ENCODE measurements at regions not wholly inside any gene's neighbourhood (a gene's known extent, or its start where the extent isn't known, plus 50 kb on each side); places are given as distances from the start of the nearest gene placed in this dataset.

DNA sequence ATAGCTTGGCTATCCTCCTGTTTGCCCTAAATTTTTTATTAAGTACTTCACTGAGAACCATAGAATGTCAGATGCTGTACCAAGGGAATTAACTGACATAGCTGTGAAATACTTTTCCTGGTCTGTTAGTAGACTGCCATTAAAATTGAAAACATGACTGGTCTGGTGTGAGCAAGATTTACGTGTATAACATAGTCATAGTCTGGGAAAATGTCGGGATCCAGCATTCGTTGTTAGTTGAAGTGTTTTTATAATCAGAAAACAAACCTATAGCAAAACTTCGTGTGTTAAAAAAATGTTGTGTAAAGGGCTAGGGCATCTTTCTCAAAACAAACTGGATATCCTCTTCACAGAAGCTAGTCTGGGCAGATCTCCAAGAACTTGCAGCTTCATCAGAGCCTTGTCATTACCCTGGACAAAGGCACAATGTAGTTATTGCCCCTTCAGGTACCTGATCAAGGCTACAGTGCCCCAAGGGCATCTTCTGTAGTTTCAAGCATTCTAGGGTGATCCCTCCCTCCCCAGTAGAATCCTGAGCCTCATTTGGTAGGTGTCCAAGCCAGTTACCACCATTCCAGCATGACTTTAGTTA lies 454.2 kb upstream of the SGCD start:
- FAIRE-seq: no peak
- DNase-seq (ENCODE audit: low spot score in 2 of 2): no peak

DNA sequence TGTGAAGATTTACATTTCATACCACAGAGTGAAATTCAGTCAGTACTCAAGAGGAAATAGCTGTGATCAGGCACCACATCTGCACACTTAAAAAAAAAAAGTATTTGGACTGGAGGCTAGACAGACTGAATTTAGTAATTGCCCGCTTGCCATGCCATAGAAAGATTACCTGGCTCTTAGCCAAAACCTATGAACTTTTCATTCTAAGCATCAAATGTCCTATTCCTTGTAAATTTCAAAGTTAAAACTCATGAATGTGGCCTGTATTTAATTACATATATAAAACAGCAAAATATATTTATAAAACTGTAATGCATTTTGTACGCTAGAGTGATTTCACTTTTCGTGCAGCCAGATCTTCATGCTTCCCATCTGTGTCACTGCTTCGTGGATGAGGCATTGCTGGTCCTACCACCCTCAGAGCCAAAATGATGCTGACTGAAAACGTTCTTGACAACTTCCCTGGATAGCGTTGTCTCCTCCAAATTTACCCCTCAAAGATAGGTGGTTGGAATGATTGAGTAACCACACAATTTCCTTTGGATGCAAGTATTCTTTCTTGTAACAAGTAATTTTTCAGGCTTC lies 447.9 kb upstream of the SGCD start:
- FAIRE-seq: no peak
- no peak for DNase-seq (ENCODE audit: low spot score in 2 of 2)

DNA sequence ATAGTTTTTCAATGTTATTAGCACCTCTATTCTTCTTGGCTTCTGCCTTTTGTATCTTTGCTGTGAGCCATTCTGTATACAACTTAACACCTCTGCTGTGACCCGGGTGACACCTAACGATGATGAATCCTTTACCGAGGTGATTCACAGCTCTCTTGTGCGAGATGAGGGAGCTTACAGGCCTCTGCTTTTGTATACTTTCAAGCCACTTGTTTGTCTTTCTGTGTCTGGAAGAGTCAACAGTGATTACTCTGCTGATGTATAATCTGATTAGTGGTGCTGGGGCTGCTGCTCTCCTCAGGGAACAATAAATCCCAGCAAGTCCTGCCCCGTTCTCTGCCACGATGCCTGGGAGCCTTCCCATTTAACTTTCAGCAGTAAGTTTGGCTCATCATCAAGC lies 442.9 kb upstream of the SGCD start:
- FAIRE-seq (no peak), DNase-seq (ENCODE audit: low spot score in 2 of 2) (no peak)

DNA sequence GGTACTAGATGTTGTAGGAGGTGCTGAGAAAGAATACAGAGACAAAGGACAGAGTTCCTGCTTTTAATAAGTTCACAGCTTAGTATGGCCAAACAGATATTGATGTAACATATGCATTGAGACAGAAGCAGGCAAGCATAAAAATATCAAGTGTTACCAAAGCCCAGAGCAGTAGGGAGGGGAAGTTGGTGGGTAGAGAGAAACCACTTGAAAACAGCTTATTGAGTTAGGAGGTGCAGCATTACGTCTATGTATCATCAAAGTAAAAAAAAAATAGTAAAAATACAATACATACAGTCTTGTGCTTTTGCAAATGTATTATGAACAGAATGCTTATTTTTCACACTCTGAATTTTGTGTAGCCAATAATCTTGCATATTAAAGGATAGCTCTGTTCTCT lies 441.8 kb upstream of the SGCD start:
- no peak for FAIRE-seq

DNA sequence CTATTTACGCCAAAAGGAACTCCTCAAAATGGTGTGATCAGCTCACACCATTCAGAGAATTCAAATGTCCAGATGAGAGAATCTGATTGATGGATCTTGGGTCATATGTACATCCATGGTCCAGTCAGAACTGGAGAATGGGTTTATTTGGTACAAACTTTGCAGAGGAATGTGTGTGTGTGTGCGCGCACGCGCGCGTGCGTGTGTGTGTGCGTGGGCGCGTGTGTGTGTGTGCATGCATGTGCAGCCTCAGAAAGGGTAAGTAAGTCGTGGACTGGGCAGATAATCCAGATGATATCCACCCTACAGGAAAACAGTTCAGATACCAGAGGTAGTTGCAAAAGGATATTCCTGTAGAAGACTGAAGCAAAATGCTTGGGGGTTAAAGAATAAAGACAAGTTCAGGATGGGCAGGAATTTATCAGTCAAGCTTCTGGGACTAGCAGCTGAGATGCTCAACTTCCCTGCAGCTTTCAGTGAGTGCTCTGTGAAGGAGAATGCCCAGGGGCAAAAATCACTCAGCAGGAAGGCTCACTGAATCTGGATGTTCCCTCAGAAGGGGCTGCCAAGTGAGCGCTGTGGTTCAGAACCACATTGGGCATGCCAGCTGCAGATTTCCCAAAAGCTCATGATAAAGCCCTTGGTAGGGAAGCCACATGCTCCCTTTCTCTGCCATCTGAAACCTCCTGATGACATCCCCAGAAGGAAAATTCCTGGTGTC lies 440.5 kb upstream of the SGCD start:
- DNase-seq (ENCODE audit: low spot score in 2 of 2) (no peak), FAIRE-seq (no peak)

More for the DNA sequence above, 441.8 kb upstream of the SGCD start:
- DNase-seq (ENCODE audit: low spot score in 2 of 2): no peak

DNA sequence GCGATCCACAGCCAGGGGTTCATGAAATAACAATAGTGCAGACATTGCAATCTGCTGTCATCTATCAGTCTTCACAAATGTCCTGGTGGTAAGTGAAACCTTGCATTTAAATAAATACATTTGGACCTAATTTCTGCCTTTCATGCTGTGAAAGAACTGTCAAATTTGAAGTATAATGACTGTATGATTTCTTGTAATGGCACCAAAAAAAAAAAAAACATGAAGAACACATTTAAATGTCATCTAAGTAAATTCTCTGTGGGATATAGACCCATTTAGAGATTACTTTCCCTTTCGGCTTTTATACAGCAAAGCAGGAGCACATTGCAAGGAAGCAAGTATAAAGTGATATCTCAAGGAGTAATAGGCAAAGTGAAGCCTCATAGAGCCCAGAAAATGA lies 431.5 kb upstream of the SGCD start:
- FAIRE-seq: no peak
- DNase-seq (ENCODE audit: low spot score in 2 of 2): no peak

DNA sequence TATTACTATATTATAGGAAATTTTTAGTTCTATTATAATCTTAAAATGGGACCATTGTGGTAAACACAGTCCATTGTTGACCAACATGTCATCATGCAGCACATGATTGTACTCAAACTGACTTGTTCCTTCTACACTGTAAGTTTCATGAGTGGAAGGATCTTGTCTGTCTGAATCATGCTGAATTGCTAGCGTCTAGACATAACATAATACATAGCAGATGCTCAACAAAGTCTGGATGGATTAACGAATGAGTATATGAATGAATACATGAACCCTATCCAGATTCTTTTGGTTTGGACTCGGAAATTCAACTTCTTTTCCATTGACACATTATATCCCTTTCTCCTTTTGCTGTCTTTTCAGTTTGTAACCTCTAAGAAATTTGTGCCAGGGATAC lies 429.2 kb upstream of the SGCD start:
- FAIRE-seq (no peak), DNase-seq (ENCODE audit: low spot score in 2 of 2) (no peak)

DNA sequence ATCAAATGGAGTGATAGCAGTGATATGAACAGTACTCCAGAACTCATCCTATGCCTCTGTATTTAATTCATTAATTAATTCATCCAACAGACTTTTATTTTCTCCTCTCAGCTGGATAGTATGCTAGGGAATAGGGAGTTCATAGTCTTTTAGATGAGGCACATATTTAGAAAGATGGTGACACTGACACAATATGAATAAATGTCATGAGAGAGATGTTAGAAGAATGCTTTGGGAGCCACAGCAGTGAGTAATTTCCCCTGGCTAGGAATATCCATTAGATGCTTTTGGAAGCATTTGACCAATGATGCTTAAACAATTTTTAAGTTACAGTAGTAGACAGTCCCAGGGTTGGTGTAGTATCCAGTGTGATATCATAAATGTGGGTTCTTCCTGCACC lies 428.7 kb upstream of the SGCD start:
- FAIRE-seq (no peak), DNase-seq (ENCODE audit: low spot score in 2 of 2) (no peak)

DNA sequence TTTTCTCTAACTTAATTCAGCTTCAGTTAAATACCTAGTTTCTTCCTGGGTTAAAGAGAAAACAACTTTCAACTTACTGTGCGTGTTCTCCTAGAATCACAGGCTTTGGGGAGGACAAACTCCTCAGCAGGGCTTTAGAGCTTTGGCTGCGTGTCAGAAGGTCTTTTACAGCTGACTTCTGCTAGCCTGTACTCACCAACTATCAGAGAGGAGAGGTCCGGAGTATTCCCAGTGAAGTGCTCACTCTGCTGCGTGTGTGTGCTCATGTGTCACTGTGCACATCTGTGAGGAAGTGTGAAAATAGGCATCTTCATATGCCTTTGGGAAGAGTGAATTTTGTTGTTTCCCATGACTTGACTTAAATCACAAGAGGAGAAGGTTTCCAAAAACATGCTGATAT lies 423.2 kb upstream of the SGCD start:
- FAIRE-seq (no peak), DNase-seq (ENCODE audit: low spot score in 2 of 2) (no peak)

DNA sequence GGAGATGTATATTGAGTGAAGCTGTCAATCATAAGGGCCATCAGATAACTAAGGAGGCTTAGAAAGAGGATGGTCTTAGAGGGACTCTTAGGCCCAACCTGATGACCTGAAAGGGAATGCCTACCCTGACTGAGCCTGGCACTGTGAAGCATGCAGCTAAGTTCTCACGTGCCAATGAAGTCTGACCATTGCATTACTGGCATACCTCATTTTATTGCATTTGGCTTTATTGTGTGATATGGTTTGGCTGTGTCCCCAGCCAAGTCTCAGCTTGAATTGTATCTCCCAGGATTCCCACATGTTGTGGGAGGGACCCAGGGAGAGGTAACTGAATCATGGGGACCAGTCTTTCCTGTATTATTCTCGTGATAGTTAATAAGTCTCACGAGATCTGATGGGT lies 421.6 kb upstream of the SGCD start:
- FAIRE-seq (no peak), DNase-seq (ENCODE audit: low spot score in 2 of 2) (no peak)

DNA sequence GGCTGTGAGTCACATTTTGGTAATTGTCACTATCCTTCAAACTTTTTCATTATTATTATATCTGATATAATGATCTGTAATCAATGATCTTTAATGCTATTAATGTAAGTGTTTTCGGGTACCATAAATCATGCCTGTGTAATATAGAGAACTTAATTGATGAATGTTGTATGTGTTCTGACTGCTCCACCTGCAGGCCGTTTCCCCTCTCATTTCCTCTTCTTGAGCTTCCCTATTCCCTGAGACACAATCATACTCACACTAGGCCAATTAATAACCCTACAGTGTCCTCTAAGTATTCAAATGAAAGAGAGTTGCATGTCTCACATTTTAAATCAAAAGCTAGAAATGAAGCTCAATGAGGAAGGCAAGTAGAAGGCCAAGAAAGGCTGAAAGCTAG lies 420.9 kb upstream of the SGCD start:
- DNase-seq (ENCODE audit: low spot score in 2 of 2) (no peak), FAIRE-seq (no peak)

DNA sequence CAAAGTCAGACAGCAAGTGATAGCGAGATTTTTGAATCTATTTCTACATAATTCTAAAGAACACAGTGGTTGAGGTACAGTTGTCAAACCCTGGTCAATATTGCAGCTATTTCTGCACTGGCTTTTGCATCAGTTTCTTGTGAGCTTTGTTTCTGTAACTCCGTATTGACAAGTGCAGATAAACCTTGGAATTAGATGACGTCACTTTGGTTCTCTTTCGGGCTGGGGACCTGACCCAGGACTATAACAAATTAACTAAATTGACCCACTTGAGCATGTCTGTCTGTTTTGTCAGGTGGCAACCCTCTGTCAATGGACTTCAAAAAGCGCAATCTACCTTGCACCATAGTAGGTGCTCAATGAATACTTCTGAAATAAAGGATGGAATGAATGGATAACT lies 418.4 kb upstream of the SGCD start:
- no peak for DNase-seq (ENCODE audit: low spot score in 2 of 2)
- FAIRE-seq: no peak

DNA sequence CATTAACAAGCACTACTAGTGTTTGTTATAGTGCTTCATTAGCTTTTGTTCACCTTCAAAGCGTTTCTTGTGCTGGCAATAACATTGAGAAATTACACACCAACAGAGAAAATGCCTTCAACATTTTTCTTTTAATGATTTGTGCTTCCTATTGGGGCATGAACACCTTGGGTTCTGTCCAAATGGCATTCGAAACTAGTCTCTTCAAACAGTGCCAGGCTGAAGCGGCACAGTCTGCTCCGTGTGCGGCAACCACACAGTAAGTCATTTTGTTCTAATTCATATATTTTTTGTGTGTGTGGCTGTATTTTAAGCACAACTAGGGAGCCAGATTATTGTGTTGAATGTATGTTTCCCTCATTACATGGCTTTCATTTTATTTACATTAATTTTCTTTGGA lies 414.7 kb upstream of the SGCD start:
- DNase-seq (ENCODE audit: low spot score in 2 of 2): no peak
- no peak for FAIRE-seq

DNA sequence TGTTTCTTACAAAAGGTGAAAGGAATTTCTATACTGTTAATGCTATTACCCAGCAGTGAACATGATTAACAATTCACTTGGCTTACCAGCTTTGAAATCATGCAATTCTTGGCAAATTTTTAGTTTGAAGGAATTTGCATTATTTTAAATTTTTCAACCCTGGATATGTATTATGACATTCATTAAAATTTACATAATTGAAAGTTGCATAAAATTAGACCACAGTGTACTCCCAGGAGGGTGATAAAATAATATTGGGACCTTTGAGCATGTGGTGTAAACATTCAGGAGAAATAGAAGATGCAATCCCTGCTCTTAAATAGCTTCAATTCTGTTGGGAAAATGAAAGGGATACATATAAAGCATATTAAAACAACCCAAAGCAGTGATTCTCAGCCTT lies 412.2 kb upstream of the SGCD start:
- FAIRE-seq (no peak), DNase-seq (ENCODE audit: low spot score in 2 of 2) (no peak)

DNA sequence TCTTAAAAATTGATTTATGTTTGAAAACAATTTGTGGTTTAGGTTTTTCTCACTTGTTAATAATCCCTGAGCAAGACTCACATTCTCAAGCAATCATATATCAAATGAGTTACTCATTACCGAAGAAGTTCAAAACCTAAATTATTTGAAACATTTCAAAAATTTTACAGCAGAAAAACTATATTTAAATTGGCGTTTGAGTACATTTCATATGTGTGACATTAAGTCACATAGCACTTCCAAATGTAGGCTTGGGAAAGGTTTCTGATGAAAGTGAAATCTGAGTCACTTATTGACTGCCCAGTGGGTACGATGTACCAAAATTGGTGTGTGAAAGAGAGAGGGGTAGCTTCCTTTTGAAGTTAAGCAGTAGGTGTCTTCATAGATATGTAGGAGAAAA lies 411.4 kb upstream of the SGCD start:
- no peak for FAIRE-seq

DNA sequence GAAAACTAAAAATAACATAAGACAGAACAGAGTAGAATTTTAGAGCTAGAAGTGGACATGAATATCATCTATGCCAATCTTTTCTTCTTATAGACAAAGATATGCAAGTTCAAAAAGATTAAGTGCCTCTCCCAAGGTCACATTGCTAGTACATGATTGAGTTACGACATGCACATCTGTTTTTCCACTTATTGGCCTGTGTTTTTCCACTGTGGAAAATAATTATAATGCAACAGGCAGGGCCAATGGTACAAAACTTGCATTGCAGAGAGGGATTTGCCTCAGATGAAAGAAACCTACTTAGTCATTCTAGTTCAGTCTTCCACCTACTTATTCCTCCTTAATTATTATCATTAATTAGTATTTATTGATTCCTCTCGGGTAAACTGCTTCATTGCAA lies 407.8 kb upstream of the SGCD start:
- no peak for FAIRE-seq
- no peak for DNase-seq (ENCODE audit: low spot score in 2 of 2)

More for the DNA sequence above, 411.4 kb upstream of the SGCD start:
- no peak for DNase-seq (ENCODE audit: low spot score in 2 of 2)

DNA sequence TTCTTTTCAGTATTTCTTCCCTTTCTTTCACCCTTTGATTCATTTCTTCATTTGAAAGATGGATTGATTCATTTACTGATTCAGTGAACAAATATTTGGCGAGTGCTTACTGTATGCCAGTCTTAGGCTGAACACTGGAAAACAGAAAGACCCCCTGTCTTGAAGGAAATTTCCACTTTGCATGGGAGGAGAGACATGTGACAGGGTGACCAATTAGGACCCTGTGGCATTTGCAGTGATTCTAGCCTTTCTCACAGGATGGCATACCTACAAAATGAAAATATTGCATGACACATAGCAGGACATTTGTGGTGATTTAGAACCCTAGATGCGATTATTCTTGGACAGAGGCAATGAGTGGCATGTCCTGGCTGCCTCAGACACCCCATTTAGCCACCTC lies 407.2 kb upstream of the SGCD start:
- DNase-seq (ENCODE audit: low spot score in 2 of 2) (no peak), FAIRE-seq (no peak)

DNA sequence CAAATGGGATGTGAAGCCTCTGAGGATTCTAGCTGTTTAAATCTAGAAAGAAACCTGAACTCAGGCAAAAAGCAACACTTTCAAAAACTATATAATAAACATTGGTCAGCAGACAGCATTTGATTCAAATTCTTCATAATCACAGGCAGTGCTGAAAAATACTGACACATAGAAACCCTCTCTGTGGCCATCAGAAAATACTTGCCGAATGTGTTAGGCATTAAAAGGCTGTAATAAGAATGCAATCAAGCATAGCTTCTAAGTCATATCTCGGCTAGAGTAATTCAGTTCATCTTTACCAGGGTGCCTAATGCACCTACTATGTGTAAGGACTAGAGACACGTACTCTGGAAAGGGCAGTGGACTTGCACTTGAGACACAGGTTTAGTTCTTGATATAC lies 405.3 kb upstream of the SGCD start:
- DNase-seq (ENCODE audit: low spot score in 2 of 2) (no peak), FAIRE-seq (no peak)

DNA sequence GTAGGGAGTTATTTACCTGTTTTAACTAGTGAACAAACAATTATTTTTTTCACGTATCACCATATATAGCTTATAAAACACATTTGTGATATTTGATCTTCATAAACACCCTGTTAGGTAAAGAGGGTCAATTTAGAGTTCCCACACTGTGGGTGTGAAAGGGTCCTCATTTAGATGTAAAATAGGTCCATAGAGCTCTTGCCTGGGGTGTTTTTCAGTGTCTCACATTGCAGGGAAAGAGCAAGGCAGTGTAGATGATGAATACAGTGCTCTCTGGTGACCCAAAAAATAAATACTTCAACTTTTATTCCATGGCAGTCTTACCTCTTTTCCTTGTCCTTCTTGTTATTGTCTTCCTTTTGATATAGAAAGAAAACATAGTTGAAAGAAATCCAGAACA lies 403.2 kb upstream of the SGCD start:
- FAIRE-seq (no peak), DNase-seq (ENCODE audit: low spot score in 2 of 2) (no peak)

DNA sequence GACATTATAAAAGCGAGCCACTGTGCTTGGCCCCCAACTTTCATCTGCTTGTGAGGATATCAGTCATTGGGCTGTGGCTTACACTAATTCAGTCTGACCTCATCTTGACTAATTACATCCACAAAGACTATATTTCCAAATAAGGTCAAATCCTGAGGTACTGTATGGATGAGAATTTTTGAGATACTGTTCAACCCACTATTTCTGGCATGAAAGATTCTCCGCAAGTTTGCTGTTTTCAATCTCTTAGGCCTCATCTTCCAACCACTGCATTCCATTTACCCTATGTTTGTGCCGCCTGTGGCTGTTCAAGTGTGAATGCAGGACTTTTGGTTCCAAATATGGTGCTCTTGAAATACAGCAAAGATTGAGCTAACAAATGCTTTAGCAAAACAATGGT lies 400.9 kb upstream of the SGCD start:
- DNase-seq (ENCODE audit: low spot score in 2 of 2): no peak

DNA sequence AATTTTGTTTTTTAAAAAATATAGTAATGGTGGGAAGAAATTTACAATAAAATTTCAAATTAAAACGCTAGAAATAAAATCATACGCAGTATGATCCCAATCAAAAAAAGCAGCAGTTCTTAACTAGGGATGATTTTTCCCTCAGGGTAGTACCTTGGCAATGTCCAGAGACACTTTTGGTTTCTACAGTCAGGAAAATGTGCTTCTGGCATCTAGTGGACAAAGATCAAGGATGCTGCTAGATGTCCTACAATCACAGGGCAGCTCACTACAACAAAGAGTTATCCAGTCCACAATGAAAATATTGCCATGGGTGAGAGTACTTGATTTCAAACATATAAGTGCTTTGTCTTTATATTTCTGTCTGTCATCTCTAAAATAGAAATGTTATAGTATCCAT lies 400.2 kb upstream of the SGCD start:
- DNase-seq (ENCODE audit: low spot score in 2 of 2): no peak
- no peak for FAIRE-seq

More for the DNA sequence above, 400.9 kb upstream of the SGCD start:
- FAIRE-seq: no peak

DNA sequence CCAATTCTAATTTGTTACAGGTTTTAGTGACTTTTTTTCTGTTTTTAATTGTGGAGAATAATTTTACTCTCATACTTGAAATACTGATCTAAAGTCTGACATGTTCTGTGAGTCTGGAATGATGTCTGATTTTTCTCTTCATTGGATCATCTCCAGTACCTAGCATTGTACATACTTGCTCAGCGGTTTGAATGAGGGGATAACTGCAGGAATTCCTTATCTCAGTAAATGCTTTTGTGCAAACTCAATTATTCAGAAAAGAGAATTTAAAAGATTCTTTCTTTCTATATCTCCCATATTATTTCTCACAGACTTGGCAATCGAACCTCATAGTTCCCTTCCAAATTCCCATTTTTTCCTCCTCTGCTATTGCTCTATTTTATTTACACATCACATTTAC lies 397.9 kb upstream of the SGCD start:
- DNase-seq (ENCODE audit: low spot score in 2 of 2) (no peak), FAIRE-seq (no peak)
